IMR-90 (cell line): ENCODE measurements at regions not wholly inside any gene's neighbourhood (a gene's known extent, or its start where the extent isn't known, plus 50 kb on each side); places are given as distances from the start of the nearest gene placed in this dataset.

Source experiments
- ATAC-seq: fragments of 200-7000 bp; cut with Tn5 transposase; 2 replicates; pipeline ENCODE4 v1.9.1; 2020; ENCODE audit warnings: low read depth, mild to moderate bottlenecking, moderate library complexity
- BruUV-seq: library from RNA; stranded (reverse); fragments of 400-500 nt; replicated peaks from 2 replicates; lab custom pipeline; 2021; lab: Mats Ljungman, UMichigan
- CTCF ChIA-PET: fragments of 300-600 bp; formaldehyde crosslinking; extraction: SDS; loops from one replicate; lab custom pipeline; 2021; ENCODE audit warnings: antibody characterized with exemption; lab: Yijun Ruan, JAX
- POLR2A ChIA-PET: fragments of 300-600 bp; sonication (Branson Sonifier 250); formaldehyde crosslinking; loops from one replicate; lab custom pipeline; 2022; ENCODE audit warnings: antibody characterized with exemption; ENCODE audit not compliant: unreplicated experiment; lab: Charles Lee
- DNase-seq: peaks from one replicate; pipeline ENCODE4 v3.0.0; 2013
- H2AFZ ChIP-seq: replicated peaks from 2 replicates; pipeline ENCODE3; 2013; ENCODE audit warnings: low read length, mild to moderate bottlenecking; ENCODE audit not compliant: poor library complexity
- H2AK5ac ChIP-seq: 2 replicates; pipeline ENCODE4 v1.6.1; 2013; ENCODE audit warnings: low read depth, low read length, inconsistent platforms
- H2AK9ac ChIP-seq: replicated peaks from 2 replicates; pipeline ENCODE3; 2013; ENCODE audit warnings: mild to moderate bottlenecking, low read depth, low read length, moderate library complexity; ENCODE audit not compliant: poor library complexity
- H2BK120ac ChIP-seq: 2 replicates; pipeline ENCODE4 v1.6.1; 2013; ENCODE audit warnings: low read depth, low read length, inconsistent platforms
- H2BK15ac ChIP-seq: 3 replicates; pipeline ENCODE4 v1.6.1; 2013; ENCODE audit warnings: low read depth, low read length, inconsistent platforms
- H2BK20ac ChIP-seq: 2 replicates; pipeline ENCODE4 v1.6.1; 2013; ENCODE audit warnings: low read depth, mild to moderate bottlenecking, inconsistent platforms, low read length, moderate library complexity
- H2BK5ac ChIP-seq: 2 replicates; pipeline ENCODE4 v1.6.1; 2013; ENCODE audit warnings: mild to moderate bottlenecking, low read depth, low read length, inconsistent platforms; ENCODE audit not compliant: poor library complexity, severe bottlenecking
- H3K14ac ChIP-seq: replicated peaks from 2 replicates; pipeline ENCODE4 v1.6.1; 2013; ENCODE audit warnings: low read depth, low read length, inconsistent platforms
- H3K18ac ChIP-seq: 2 replicates; pipeline ENCODE4 v1.6.1; 2013; ENCODE audit warnings: low read depth, low read length, control low read depth
- H3K23ac ChIP-seq: 2 replicates; pipeline ENCODE4 v1.6.1; 2013; ENCODE audit warnings: low read depth, low read length, inconsistent platforms
- H3K27ac ChIP-seq: 2 replicates; pipeline ENCODE4 v1.5.1; 2013; ENCODE audit warnings: mild to moderate bottlenecking, control low read depth, low read length; ENCODE audit not compliant: insufficient read depth
- H3K27me3 ChIP-seq: 2 replicates; pipeline ENCODE4 v1.6.1; 2013; ENCODE audit warnings: low read length; ENCODE audit not compliant: control insufficient read depth, insufficient read depth
- H3K36me3 ChIP-seq: 2 replicates; pipeline ENCODE4 v1.6.1; 2013; ENCODE audit warnings: low read length, mixed read lengths; ENCODE audit not compliant: control insufficient read depth, insufficient read depth
- H3K4ac ChIP-seq: 2 replicates; pipeline ENCODE4 v1.6.1; 2013; ENCODE audit warnings: low read depth, low read length, inconsistent platforms
- H3K4me1 ChIP-seq: 2 replicates; pipeline ENCODE4 v1.6.1; 2013; ENCODE audit warnings: low read length, mixed read lengths; ENCODE audit not compliant: control insufficient read depth, insufficient read depth
- H3K4me2 ChIP-seq: 2 replicates; pipeline ENCODE4 v1.6.1; 2013; ENCODE audit warnings: low read depth, mild to moderate bottlenecking, control low read depth, low read length, moderate library complexity
- H3K4me3 ChIP-seq: 2 replicates; pipeline ENCODE4 v1.5.1; 2013; ENCODE audit warnings: low read depth, mild to moderate bottlenecking, control low read depth, low read length, moderate library complexity; ENCODE audit not compliant: insufficient read depth
- H3K56ac ChIP-seq: 2 replicates; pipeline ENCODE4 v1.6.1; 2013; ENCODE audit warnings: low read length, inconsistent platforms; ENCODE audit not compliant: insufficient read depth; ENCODE audit errors: extremely low read depth
- H3K79me1 ChIP-seq, 2 experiments: 2 replicates each; pipeline ENCODE4 v1.6.1; 2013; ENCODE audit warnings: low read length in 2 of 2, inconsistent platforms in 1 of 2, low read depth in 1 of 2
- H3K9ac ChIP-seq: 2 replicates; pipeline ENCODE4 v1.6.1; 2013; ENCODE audit warnings: low read depth, low read length, control low read depth
- H3K9me1 ChIP-seq: 2 replicates; pipeline ENCODE4 v1.6.1; 2013; ENCODE audit warnings: low read length, inconsistent platforms; ENCODE audit not compliant: insufficient read depth
- H3K9me3 ChIP-seq: 2 replicates; pipeline ENCODE4 v1.6.1; 2013; ENCODE audit warnings: low read length; ENCODE audit not compliant: control insufficient read depth, insufficient read depth
- H4K20me1 ChIP-seq: 2 replicates; pipeline ENCODE4 v1.6.1; 2013; ENCODE audit warnings: low read length, inconsistent platforms; ENCODE audit not compliant: insufficient read depth
- H4K5ac ChIP-seq: 2 replicates; pipeline ENCODE4 v1.6.1; 2013; ENCODE audit warnings: mild to moderate bottlenecking, low read depth, low read length, control low read depth
- H4K8ac ChIP-seq, 2 experiments: 2 replicates each; pipeline ENCODE4 v1.6.1; 2013; ENCODE audit warnings: low read depth in 2 of 2, low read length in 2 of 2, control low read depth in 1 of 2, inconsistent platforms in 1 of 2
- H4K91ac ChIP-seq: 2 replicates; pipeline ENCODE4 v1.6.1; 2013; ENCODE audit warnings: low read depth, low read length, inconsistent platforms; ENCODE audit not compliant: insufficient read depth
- BHLHE40 ChIP-seq: fragments of 150-350 bp; IDR thresholded peaks from 2 replicates; pipeline ENCODE4 v1.6.1; 2016; ENCODE audit warnings: mild to moderate bottlenecking, low read depth, low read length
- CEBPB ChIP-seq: IDR thresholded peaks from 2 replicates; pipeline ENCODE4 v1.6.1; 2012; ENCODE audit warnings: low read depth, low read length, improper control_type of control experiment
- CHD1 ChIP-seq: IDR thresholded peaks from 2 replicates; pipeline ENCODE4 v1.6.1; 2012; ENCODE audit warnings: low read depth, low read length, improper control_type of control experiment
- FOS ChIP-seq: fragments of 150-350 bp; IDR thresholded peaks from 2 replicates; pipeline ENCODE4 v1.6.1; 2016; ENCODE audit warnings: low read depth, low read length
- MAFK ChIP-seq: IDR thresholded peaks from 2 replicates; pipeline ENCODE4 v1.6.1; 2012; ENCODE audit warnings: low read depth, low read length, improper control_type of control experiment
- POLR2A ChIP-seq: IDR thresholded peaks from 2 replicates; pipeline ENCODE4 v1.6.1; 2012; ENCODE audit warnings: mild to moderate bottlenecking, low read depth, low read length
- RAD21 ChIP-seq: IDR thresholded peaks from 2 replicates; pipeline ENCODE4 v1.6.1; 2012; ENCODE audit warnings: low read length, improper control_type of control experiment
- RCOR1 ChIP-seq: IDR thresholded peaks from 2 replicates; pipeline ENCODE4 v1.6.1; 2012; ENCODE audit warnings: mild to moderate bottlenecking, low read length, improper control_type of control experiment; ENCODE audit not compliant: insufficient replicate concordance
- RFX5 ChIP-seq: IDR thresholded peaks from 2 replicates; pipeline ENCODE4 v1.8.0; 2012; ENCODE audit warnings: low read depth, mild to moderate bottlenecking, low read length, moderate library complexity
- SMC3 ChIP-seq: fragments of 150-350 bp; IDR thresholded peaks from 2 replicates; pipeline ENCODE4 v1.6.1; 2016; ENCODE audit warnings: low read depth, mild to moderate bottlenecking, antibody characterized with exemption, low read length, moderate library complexity
- WGBS, 2 experiments: methylation state at CpG; one replicate each; pipeline versions ENCODE4 v1.1.5 to v1.1.7; 2013; ENCODE audit warnings: missing lambda C conversion rate in 2 of 2; ENCODE audit not compliant: insufficient read length in 1 of 2; ENCODE audit errors: extremely low coverage in 2 of 2; 5-methylcytosine and 5-hydroxymethylcytosine counted together
- dilution Hi-C: fragments of 300-500 bp; cut with HindIII; formaldehyde crosslinking; loops from one replicate; pipeline ENCODE4 v1.14.3; 2018; ENCODE audit warnings: low sequenced_read_pairs; ENCODE audit not compliant: unreplicated experiment
- in situ Hi-C: fragments of 300-500 bp; cut with MboI; formaldehyde crosslinking; loops from 3 replicates; pipeline ENCODE4 v1.14.3; 2019; ENCODE audit warnings: low sequenced_read_pairs, inconsistent platforms, mixed read lengths
- intact Hi-C: fragments of 100-400 bp; cut with micrococcal nuclease; formaldehyde crosslinking; loops from 2 replicates; pipeline ENCODE4 v1.10.0; 2022
- TF ChIP-seq, protein P1 (sequence below): fragments of 150-350 bp; IDR thresholded peaks from 2 replicates; pipeline ENCODE4 v1.6.1; 2016; ENCODE audit warnings: low read depth, mild to moderate bottlenecking, low read length, moderate library complexity, borderline replicate concordance

DNA sequence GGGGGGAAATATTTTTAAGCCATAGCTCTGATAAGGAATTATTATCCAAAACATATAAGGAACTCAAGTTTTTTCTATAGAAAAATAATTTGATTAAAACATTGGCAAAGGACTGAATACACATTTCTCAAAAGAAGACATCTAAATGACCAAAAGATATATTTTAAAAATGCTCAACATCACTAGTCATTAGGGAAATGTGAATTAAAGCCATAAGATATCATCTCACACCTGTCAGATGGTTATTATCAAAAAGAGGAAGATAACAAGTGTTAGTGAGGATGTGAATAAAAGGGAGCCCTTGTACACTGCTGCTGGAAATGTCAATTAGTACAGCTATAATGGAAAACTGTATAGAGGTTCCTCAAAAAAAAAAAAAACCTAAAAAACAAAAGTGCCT lies 425.0 kb downstream of the DYNC2H1 start (continued):
- TF ChIP-seq RCOR1 (no peak), CEBPB (no peak)

DNA sequence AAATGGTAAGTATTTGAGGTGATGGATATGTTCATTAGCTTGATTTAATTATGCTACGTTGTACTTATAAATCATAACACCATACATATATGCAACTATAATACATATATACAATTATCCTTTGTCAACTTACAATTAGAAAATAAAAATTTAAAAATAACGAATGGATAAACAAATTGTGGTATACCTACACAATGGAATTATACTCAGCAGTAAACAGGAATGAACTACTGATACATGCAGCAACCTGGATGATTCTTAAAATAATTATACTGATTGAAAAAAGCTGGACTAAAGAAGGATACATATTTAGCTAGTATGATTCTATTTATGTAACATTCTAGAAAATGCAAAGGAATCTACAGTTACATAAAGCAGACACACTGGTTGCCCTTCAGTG lies 425.7 kb downstream of the DYNC2H1 start:
- no CpG with 5 or more reads among the region's 2 CpGs for WGBS, 2 experiments
- TF ChIP-seq RFX5 = no peak
- TF ChIP-seq CHD1 = no peak
- TF ChIP-seq MAFK = no peak
- TF ChIP-seq CEBPB = no peak
- no peak for TF ChIP-seq BHLHE40
- TF ChIP-seq, protein P1, sequence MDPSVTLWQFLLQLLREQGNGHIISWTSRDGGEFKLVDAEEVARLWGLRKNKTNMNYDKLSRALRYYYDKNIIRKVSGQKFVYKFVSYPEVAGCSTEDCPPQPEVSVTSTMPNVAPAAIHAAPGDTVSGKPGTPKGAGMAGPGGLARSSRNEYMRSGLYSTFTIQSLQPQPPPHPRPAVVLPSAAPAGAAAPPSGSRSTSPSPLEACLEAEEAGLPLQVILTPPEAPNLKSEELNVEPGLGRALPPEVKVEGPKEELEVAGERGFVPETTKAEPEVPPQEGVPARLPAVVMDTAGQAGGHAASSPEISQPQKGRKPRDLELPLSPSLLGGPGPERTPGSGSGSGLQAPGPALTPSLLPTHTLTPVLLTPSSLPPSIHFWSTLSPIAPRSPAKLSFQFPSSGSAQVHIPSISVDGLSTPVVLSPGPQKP = no peak
- no peak for TF ChIP-seq FOS
- no peak for TF ChIP-seq SMC3
- no peak for TF ChIP-seq RCOR1
- no peak for TF ChIP-seq RAD21
- no peak for TF ChIP-seq POLR2A
- POLR2A ChIA-PET = no interaction called here

More for the DNA sequence above, 425.7 kb downstream of the DYNC2H1 start:
- dilution Hi-C loops = no loop called here
- H3K4ac ChIP-seq = no peak overlapping the region
- no peak overlapping the region for H2AK5ac ChIP-seq
- CTCF ChIA-PET = interaction anchor here (0.5 kb wide), 1 partner anchor 55 kb away, joined by 3 read pairs; no protein-coding TSS in a partner anchor
- no peak for DNase-seq
- H4K91ac ChIP-seq = no peak overlapping the region
- no peak overlapping the region for H2BK5ac ChIP-seq
- H3K14ac ChIP-seq = no peak overlapping the region
- no peak overlapping the region for H2BK20ac ChIP-seq
- no peak overlapping the region for H3K18ac ChIP-seq
- H3K9me3 ChIP-seq = no peaks in the 10 kb centered on the region
- H4K20me1 ChIP-seq = no peaks in the 10 kb centered on the region
- H3K4me2 ChIP-seq = no peak overlapping the region
- no TSS peak for BruUV-seq
- no peak overlapping the region for H2BK15ac ChIP-seq
- in situ Hi-C loops = no loop called here
- H3K56ac ChIP-seq = no peak overlapping the region
- no peak for ATAC-seq
- no peak overlapping the region for H3K9ac ChIP-seq
- no peak overlapping the region for H3K23ac ChIP-seq
- intact Hi-C loops = loop anchor here (5.0 kb wide), 1 partner anchor 333 kb away; no protein-coding TSS in a partner anchor
- H4K8ac ChIP-seq = no peak overlapping the region
- H3K4me3 ChIP-seq = no peak overlapping the region
- H4K5ac ChIP-seq = no peak overlapping the region
- peaks cover 8% of the 10 kb centered on the region; the same call in 1 of the 2 replicates for H3K9me1 ChIP-seq
- H2AFZ ChIP-seq = no peak overlapping the region
- H3K27ac ChIP-seq = no peak overlapping the region
- no peak overlapping the region for H2BK120ac ChIP-seq
- no peaks in the 10 kb centered on the region for H3K36me3 ChIP-seq
- no peaks in the 10 kb centered on the region for H3K79me1 ChIP-seq
- H3K4me1 ChIP-seq = peaks cover 2% of the 10 kb centered on the region
- H2AK9ac ChIP-seq = no peak overlapping the region
- no peaks in the 10 kb centered on the region for H3K27me3 ChIP-seq
